ENCODE measurements at regions not wholly inside any gene's neighbourhood (a gene's known extent, or its start where the extent isn't known, plus 50 kb on each side); places are given as distances from the start of the nearest gene placed in this dataset.
"Not testable (repeated sequence)": the region's sequence is repeated elsewhere in the genome, so short reads cannot be mapped to it uniquely, and the experiment has no call there.

GRCh38 chr2:125634662-125635061 is 1021.3 kb upstream of the GYPC start:
- DNase-seq = peak; percentile 97

- DNase-seq = no peak
Measured at GRCh38 chr2:125638345-125638744, 1017.6 kb upstream of the GYPC start.

- DNase-seq = no peak
Measured at GRCh38 chr2:125642032-125642431, 1013.9 kb upstream of the GYPC start.

- no peak for DNase-seq
Measured at GRCh38 chr2:125643128-125643527, 1012.8 kb upstream of the GYPC start.

GRCh38 chr2:125643585-125643984 is 1012.4 kb upstream of the GYPC start:
- no peak for DNase-seq

GRCh38 chr2:125644257-125644656 is 1011.7 kb upstream of the GYPC start:
- DNase-seq = peak; percentile 52

GRCh38 chr2:125652280-125652679 is 1003.7 kb upstream of the GYPC start:
- no peak for DNase-seq

GRCh38 chr2:125654226-125654625 is 1001.7 kb upstream of the GYPC start:
- DNase-seq = no peak

- peak; percentile 32 for DNase-seq
Measured at GRCh38 chr2:125656190-125656589, 999.8 kb upstream of the GYPC start.

- no peak for DNase-seq
Measured at GRCh38 chr2:125658583-125658982, 997.4 kb upstream of the GYPC start.

- not testable (repeated sequence) for DNase-seq
Measured at GRCh38 chr2:125660369-125660768, 995.6 kb upstream of the GYPC start.

- DNase-seq = no peak
Measured at GRCh38 chr2:125667630-125668029, 988.3 kb upstream of the GYPC start.

- DNase-seq = peak; percentile 49
Measured at GRCh38 chr2:125679903-125680302, 976.1 kb upstream of the GYPC start.

GRCh38 chr2:125680809-125681208 is 975.1 kb upstream of the GYPC start:
- DNase-seq = no peak

GRCh38 chr2:125681576-125681975 is 974.4 kb upstream of the GYPC start:
- no peak for DNase-seq

- no peak for DNase-seq
Measured at GRCh38 chr2:125681976-125682805, 973.8 kb upstream of the GYPC start.

GRCh38 chr2:125684256-125684655 is 971.7 kb upstream of the GYPC start:
- no peak for DNase-seq

GRCh38 chr2:125684932-125685331 is 971.0 kb upstream of the GYPC start:
- no peak for DNase-seq

- DNase-seq = peak; percentile 14
Measured at GRCh38 chr2:125696560-125696959, 959.4 kb upstream of the GYPC start.

GRCh38 chr2:125698280-125698679 is 957.7 kb upstream of the GYPC start:
- DNase-seq = no peak

GRCh38 chr2:125701070-125701469 is 954.9 kb upstream of the GYPC start:
- DNase-seq = no peak

GRCh38 chr2:125707611-125708010 is 948.3 kb upstream of the GYPC start:
- no peak for DNase-seq

- DNase-seq = no peak
Measured at GRCh38 chr2:125710561-125710960, 945.4 kb upstream of the GYPC start.

- no peak for DNase-seq
Measured at GRCh38 chr2:125711075-125711474, 944.9 kb upstream of the GYPC start.

GRCh38 chr2:125713533-125713932 is 942.4 kb upstream of the GYPC start:
- DNase-seq = no peak
